ENCODE measurements at regions not wholly inside any gene's neighbourhood (a gene's known extent, or its start where the extent isn't known, plus 50 kb on each side); places are given as distances from the start of the nearest gene placed in this dataset.

DNA sequence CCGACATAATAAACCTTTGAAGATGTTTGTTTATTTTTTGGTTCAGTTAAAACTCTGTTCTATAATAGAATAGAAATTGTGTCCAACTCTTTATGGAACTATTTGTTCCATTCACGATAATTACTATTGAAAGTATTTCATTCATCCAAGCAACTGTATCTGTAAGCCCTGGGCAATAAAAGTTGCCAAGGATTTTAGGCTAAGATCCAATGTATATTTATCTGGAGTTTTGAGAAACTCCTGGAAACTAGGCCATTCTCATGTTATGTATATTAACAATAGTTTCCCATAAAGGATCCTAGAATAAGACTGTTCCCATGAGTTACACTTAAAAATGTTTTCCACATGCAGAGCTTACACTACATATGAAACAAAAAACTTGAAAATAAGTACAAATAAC is 261.6 kb downstream of the SLITRK6 start:
- TF ChIP-seq CTCF (conservative IDR thresholded peaks at IDR 0.05 in 1 of 2, IDR thresholded peaks at IDR 0.05 in 1 of 2; ENCODE audit: low read depth in 1 of 2, low read length in 2 of 2) (no peak), EZH2 (IDR thresholded peaks at IDR 0.05; ENCODE audit: low read length, missing control alignments) (no peak)
